ENCODE measurements at regions not wholly inside any gene's neighbourhood (a gene's known extent, or its start where the extent isn't known, plus 50 kb on each side); places are given as distances from the start of the nearest gene placed in this dataset.

DNA sequence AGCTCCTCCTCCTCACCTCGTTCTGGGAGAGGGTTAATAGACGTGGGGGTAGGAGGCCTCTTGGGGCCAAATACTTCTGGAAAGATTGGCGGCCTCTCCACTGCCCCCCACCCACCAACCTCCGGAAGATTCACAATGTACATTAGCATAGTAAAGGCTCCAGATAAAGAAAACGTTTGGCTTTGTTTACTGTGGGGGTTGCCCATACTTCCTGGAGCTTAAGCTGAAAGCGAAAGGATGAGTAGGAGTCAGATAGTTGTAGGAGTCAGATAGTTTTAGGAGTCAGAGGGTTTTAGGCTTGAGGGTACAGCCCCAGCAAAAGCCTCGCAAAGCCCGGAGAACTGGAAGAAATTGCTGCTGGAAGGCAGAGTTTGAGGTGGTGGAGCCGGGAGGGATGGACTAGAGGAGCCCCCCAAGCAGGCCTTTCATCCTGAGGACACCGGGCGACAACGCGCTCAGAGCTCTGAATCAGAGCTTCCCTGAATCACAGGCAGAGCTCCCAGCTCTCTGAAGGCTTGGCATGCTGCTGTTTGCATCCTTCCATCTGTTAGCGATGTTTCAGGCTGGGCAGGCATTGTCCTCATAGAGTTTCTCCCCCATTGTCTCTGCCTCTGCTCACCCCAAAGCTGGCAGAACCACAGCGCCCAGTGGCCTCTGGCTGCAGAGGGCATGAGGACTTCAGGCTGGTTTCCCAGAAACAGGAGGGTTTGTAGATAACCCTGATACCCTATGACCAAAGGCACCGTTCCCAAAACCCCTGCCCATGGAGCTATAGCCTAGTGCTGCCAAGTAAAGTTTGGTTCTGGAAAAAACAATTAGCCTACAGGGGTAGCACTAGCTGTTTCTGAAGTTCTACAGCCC is 280.7 kb downstream of the BCOR start:
- TF ChIP-seq RAD21 (IDR thresholded peaks at IDR 0.05; ENCODE audit: low read depth) = no peak

DNA sequence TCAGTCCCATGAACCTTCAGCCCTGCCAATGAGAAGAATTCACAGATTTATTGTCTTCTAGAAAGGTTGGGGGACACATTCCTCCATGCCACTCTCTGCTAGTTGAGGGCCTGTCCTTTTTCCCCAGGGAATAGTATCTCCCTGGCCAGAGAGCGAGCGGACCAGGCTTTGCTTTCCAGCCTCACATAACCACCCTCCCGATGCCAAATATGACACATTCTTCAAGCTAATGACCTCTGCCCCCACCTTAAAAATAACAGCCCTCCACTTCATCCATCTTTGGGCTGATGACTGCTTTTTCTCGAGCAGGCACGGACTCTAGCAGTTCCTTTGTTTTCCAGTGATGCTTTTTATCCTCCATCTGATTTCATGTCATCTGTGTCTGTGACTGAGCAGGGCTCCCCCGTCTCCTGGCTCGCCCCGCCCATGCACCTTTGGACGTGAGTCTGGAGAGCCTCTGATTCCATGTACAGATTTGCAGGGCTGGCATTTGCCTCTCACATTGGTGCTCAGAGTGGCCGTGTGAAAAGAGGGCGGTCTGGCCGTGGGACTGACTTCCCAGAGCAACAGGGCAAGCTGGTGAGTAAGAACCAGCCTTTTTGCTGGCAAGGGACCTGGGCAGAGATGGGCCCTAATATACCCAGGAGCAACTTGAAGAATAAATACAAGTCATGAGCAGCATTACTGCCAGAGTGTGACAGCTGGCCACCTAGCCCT is 279.8 kb downstream of the BCOR start:
- no peak for TF ChIP-seq EP300 (IDR thresholded peaks at IDR 0.05; ENCODE audit: borderline replicate concordance)
- TF ChIP-seq NFIC (IDR thresholded peaks at IDR 0.05) = no peak
- TF ChIP-seq EGR1 (IDR thresholded peaks at IDR 0.05) = no peak
- no peak for TF ChIP-seq RAD21 (IDR thresholded peaks at IDR 0.05; ENCODE audit: low read depth)
- TF ChIP-seq CEBPB (IDR thresholded peaks at IDR 0.05) = no peak
- TF ChIP-seq TCF12 (IDR thresholded peaks at IDR 0.05; ENCODE audit: low read depth) = no peak
- TF ChIP-seq, protein P1, sequence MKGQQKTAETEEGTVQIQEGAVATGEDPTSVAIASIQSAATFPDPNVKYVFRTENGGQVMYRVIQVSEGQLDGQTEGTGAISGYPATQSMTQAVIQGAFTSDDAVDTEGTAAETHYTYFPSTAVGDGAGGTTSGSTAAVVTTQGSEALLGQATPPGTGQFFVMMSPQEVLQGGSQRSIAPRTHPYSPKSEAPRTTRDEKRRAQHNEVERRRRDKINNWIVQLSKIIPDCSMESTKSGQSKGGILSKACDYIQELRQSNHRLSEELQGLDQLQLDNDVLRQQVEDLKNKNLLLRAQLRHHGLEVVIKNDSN (IDR thresholded peaks at IDR 0.05) = no peak
- no peak for TF ChIP-seq TAF1 (IDR thresholded peaks at IDR 0.05; ENCODE audit: low read depth)
- TF ChIP-seq, protein P2, sequence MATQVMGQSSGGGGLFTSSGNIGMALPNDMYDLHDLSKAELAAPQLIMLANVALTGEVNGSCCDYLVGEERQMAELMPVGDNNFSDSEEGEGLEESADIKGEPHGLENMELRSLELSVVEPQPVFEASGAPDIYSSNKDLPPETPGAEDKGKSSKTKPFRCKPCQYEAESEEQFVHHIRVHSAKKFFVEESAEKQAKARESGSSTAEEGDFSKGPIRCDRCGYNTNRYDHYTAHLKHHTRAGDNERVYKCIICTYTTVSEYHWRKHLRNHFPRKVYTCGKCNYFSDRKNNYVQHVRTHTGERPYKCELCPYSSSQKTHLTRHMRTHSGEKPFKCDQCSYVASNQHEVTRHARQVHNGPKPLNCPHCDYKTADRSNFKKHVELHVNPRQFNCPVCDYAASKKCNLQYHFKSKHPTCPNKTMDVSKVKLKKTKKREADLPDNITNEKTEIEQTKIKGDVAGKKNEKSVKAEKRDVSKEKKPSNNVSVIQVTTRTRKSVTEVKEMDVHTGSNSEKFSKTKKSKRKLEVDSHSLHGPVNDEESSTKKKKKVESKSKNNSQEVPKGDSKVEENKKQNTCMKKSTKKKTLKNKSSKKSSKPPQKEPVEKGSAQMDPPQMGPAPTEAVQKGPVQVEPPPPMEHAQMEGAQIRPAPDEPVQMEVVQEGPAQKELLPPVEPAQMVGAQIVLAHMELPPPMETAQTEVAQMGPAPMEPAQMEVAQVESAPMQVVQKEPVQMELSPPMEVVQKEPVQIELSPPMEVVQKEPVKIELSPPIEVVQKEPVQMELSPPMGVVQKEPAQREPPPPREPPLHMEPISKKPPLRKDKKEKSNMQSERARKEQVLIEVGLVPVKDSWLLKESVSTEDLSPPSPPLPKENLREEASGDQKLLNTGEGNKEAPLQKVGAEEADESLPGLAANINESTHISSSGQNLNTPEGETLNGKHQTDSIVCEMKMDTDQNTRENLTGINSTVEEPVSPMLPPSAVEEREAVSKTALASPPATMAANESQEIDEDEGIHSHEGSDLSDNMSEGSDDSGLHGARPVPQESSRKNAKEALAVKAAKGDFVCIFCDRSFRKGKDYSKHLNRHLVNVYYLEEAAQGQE (IDR thresholded peaks at IDR 0.05; ENCODE audit: low read depth) = no peak
- TF ChIP-seq, protein P3, sequence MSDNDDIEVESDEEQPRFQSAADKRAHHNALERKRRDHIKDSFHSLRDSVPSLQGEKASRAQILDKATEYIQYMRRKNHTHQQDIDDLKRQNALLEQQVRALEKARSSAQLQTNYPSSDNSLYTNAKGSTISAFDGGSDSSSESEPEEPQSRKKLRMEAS (IDR thresholded peaks at IDR 0.05) = no peak
- TF ChIP-seq CREB1 (IDR thresholded peaks at IDR 0.05; ENCODE audit: low read depth) = no peak
- no peak for TF ChIP-seq ZBTB7A (IDR thresholded peaks at IDR 0.05; ENCODE audit: low read depth)
- TF ChIP-seq FOXM1 (IDR thresholded peaks at IDR 0.05; ENCODE audit: borderline replicate concordance, low read depth) = no peak

DNA sequence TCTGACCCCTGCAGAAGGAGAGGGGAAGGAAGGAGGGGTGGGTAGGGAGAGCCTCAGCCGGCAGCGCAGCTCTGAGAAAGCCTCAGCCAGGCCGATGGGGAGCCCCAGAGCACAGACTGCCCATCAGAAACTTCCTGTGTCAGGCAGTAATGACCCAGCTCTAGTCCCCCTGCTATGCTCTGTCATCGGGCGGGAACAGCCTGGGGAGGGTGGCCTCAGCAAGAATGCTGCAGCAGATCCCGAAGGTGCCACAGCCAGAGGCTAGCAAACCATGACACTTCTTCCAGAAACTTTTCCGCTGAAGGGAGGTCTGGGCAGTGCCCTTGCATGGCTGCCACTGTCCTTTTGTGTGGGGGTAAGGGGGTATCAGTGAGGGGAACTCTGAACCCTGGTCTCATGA is 279.0 kb downstream of the BCOR start:
- TF ChIP-seq, protein P3 (IDR thresholded peaks at IDR 0.05) = no peak
- TF ChIP-seq, protein P2 (IDR thresholded peaks at IDR 0.05; ENCODE audit: low read depth) = no peak
- TF ChIP-seq EP300 (IDR thresholded peaks at IDR 0.05; ENCODE audit: borderline replicate concordance) (no peak), TAF1 (IDR thresholded peaks at IDR 0.05; ENCODE audit: low read depth) (no peak), CEBPB (IDR thresholded peaks at IDR 0.05) (no peak), CREB1 (IDR thresholded peaks at IDR 0.05; ENCODE audit: low read depth) (no peak), TEAD4 (IDR thresholded peaks at IDR 0.05) (no peak), TCF12 (IDR thresholded peaks at IDR 0.05; ENCODE audit: low read depth) (no peak), FOXM1 (IDR thresholded peaks at IDR 0.05; ENCODE audit: borderline replicate concordance, low read depth) (no peak), EGR1 (IDR thresholded peaks at IDR 0.05) (no peak), NFIC (IDR thresholded peaks at IDR 0.05) (no peak), ZBTB7A (IDR thresholded peaks at IDR 0.05; ENCODE audit: low read depth) (no peak)
- TF ChIP-seq, protein P1 (IDR thresholded peaks at IDR 0.05) = no peak

DNA sequence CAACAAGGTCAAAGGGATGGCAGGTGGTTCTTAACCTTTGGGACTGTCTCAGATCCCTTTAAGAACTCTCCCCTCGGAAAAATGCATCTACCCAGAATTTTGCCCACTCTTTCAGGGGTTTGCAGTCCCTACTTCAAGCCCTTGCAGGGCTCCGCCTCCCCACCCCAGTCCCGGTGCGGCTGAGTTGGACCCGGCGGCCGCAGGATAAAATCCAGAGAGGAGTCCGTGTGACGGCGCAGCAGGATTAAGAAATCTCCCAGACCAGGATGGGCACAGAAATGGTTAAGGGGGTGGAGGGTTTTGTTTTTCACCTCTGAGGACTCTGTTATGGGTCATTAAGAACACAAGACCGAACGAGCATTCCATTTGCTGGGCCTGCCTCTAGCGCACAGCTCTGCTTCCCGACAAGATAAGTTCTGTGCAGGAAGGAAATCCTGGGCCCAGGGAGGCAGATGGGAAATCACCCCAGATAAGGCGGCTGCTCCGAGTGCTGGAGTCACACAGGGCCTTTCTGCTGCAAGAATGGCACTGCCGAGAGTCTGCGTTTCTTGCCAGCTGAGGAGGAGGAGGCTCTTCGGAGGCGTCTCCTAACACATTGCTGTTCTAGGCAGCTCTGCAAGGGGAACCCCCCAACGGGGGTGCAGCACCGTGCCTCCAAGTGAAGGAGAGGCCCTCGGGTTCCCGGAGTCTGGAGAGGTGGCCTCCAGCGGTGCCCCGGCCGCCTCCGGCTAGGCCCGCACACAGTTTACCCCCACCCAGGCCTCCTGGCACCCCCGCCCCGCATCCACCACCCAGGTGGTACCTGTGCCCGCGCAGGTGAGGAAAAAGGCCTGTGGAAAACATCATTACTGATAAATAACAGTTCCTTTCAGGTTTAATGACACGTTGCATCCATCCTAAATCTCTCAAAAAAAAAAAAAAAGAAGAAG is 277.6 kb downstream of the BCOR start:
- no peak for TF ChIP-seq ZBTB7A (IDR thresholded peaks at IDR 0.05; ENCODE audit: low read depth)
- TF ChIP-seq TCF12 (IDR thresholded peaks at IDR 0.05; ENCODE audit: low read depth) = no peak
- TF ChIP-seq NFIC (IDR thresholded peaks at IDR 0.05) = no peak
- TF ChIP-seq CEBPB (IDR thresholded peaks at IDR 0.05) = no peak
- no peak for TF ChIP-seq EP300 (IDR thresholded peaks at IDR 0.05; ENCODE audit: borderline replicate concordance)
- TF ChIP-seq RAD21 (IDR thresholded peaks at IDR 0.05; ENCODE audit: low read depth) = no peak
- no peak for TF ChIP-seq YY1 (IDR thresholded peaks at IDR 0.05; ENCODE audit: low read depth)
- TF ChIP-seq, protein P3 (IDR thresholded peaks at IDR 0.05) = no peak
- no peak for TF ChIP-seq TAF1 (IDR thresholded peaks at IDR 0.05; ENCODE audit: low read depth)
- TF ChIP-seq CREB1 (IDR thresholded peaks at IDR 0.05; ENCODE audit: low read depth) = no peak
- no peak for TF ChIP-seq EGR1 (IDR thresholded peaks at IDR 0.05)
- no peak for TF ChIP-seq FOXM1 (IDR thresholded peaks at IDR 0.05; ENCODE audit: borderline replicate concordance, low read depth)
- TF ChIP-seq TEAD4 (IDR thresholded peaks at IDR 0.05) = no peak
- TF ChIP-seq, protein P2 (IDR thresholded peaks at IDR 0.05; ENCODE audit: low read depth) = no peak
- TF ChIP-seq, protein P1 (IDR thresholded peaks at IDR 0.05) = no peak

Measured in Ishikawa (cell line).